Activated B cell treated with CpG ODN at 0.5 μM for 24 hours (primary cell): ENCODE measurements at regions not wholly inside any gene's neighbourhood (a gene's known extent, or its start where the extent isn't known, plus 50 kb on each side); places are given as distances from the start of the nearest gene placed in this dataset.

Experiments
- ATAC-seq: fragments of 200-7000 bp; cut with Tn5 transposase; one replicate; pipeline ENCODE4 v1.10.0; 2021; ENCODE audit warnings: low read depth, mild to moderate bottlenecking, moderate library complexity
- CTCF ChIA-PET: fragments of 350-600 bp; sonication (Branson Sonifier 250); formaldehyde crosslinking; loops from one replicate; lab custom pipeline; 2021; ENCODE audit warnings: antibody characterized with exemption; lab: Charles Lee
- POLR2A ChIA-PET: fragments of 350-600 bp; sonication (Branson Sonifier 250); formaldehyde crosslinking; loops from one replicate; lab custom pipeline; 2021; ENCODE audit warnings: antibody characterized with exemption; lab: Charles Lee
- DNase-seq: peaks from one replicate; pipeline ENCODE4 v3.0.0; 2022
- H3K27ac Mint-ChIP-seq: one replicate; pipeline ENCODE4 v1.8.0; 2020; ENCODE audit warnings: mixed read lengths
- H3K27me3 Mint-ChIP-seq: one replicate; pipeline ENCODE4 v1.8.0; 2021; ENCODE audit warnings: mixed read lengths
- H3K36me3 Mint-ChIP-seq: one replicate; pipeline ENCODE4 v1.8.0; 2021; ENCODE audit warnings: low read depth, mixed read lengths
- H3K4me1 Mint-ChIP-seq: one replicate; pipeline ENCODE4 v1.8.0; 2021; ENCODE audit warnings: mixed read lengths
- H3K4me3 Mint-ChIP-seq: one replicate; pipeline ENCODE4 v1.8.0; 2020; ENCODE audit warnings: mild to moderate bottlenecking, mixed read lengths
- H3K9me3 Mint-ChIP-seq: one replicate; pipeline ENCODE4 v1.8.0; 2020; ENCODE audit warnings: mixed read lengths
- intact Hi-C: fragments of 100-400 bp; cut with micrococcal nuclease; formaldehyde crosslinking; loops from one replicate; pipeline ENCODE4 v1.15.1; 2024
- TF ChIP-seq, protein P1 (sequence below): fragments of 200-600 bp; IDR thresholded peaks from one replicate; pipeline ENCODE4 v1.8.0; 2022; ENCODE audit warnings: antibody characterized with exemption, mild to moderate bottlenecking

DNA sequence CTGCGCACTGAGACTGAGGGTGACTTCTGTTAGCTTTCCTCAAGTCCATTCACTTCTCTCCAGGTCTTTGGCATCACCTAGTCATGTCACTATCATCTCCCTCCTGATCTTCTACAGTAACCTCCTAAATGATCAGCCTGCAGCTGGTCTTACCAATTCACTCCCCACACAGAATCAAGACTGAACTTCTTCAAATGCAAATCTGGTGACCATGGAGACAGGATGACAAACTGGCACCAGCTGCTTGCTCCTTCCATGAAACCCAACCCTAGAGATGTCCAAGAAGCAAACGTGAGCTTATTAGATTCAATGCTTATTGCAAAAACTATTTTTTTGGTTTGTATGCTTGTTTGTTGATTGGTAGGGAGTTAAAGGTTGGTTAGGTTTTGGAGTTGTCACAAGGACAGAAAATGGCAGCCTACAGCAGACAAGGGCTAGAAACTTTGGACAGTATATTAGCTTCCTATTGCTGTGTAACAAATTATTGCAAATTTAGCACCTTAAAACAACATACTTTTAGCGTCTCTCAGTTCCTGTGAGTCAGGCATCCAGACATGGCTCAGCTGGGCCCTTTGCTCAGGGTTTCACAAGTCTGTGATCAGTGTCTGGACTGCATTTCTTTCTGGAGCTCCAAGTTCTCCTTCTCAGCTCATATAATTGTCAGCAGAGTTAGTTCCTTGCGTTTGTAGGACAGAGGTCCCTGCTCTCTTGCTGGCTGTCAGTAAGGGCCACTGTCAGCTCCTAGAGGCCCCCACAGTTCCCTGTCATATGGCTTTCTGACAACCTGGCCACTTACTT lies 53.3 kb upstream of the GJA8 start:
- TF ChIP-seq, protein P1, sequence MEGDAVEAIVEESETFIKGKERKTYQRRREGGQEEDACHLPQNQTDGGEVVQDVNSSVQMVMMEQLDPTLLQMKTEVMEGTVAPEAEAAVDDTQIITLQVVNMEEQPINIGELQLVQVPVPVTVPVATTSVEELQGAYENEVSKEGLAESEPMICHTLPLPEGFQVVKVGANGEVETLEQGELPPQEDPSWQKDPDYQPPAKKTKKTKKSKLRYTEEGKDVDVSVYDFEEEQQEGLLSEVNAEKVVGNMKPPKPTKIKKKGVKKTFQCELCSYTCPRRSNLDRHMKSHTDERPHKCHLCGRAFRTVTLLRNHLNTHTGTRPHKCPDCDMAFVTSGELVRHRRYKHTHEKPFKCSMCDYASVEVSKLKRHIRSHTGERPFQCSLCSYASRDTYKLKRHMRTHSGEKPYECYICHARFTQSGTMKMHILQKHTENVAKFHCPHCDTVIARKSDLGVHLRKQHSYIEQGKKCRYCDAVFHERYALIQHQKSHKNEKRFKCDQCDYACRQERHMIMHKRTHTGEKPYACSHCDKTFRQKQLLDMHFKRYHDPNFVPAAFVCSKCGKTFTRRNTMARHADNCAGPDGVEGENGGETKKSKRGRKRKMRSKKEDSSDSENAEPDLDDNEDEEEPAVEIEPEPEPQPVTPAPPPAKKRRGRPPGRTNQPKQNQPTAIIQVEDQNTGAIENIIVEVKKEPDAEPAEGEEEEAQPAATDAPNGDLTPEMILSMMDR, result no peak
- Mint-ChIP-seq H3K9me3 (no peaks in the 10 kb centered on the region), H3K27ac (no peak overlapping the region), H3K36me3 (no peaks in the 10 kb centered on the region), H3K4me3 (no peak overlapping the region), H3K4me1 (no peaks in the 10 kb centered on the region), H3K27me3 (peaks cover 12% of the 10 kb centered on the region)
- CTCF ChIA-PET, result no interaction called here
- ATAC-seq (no peak), DNase-seq (no peak)
- intact Hi-C loops, result no loop called here
- POLR2A ChIA-PET, result no interaction called here

DNA sequence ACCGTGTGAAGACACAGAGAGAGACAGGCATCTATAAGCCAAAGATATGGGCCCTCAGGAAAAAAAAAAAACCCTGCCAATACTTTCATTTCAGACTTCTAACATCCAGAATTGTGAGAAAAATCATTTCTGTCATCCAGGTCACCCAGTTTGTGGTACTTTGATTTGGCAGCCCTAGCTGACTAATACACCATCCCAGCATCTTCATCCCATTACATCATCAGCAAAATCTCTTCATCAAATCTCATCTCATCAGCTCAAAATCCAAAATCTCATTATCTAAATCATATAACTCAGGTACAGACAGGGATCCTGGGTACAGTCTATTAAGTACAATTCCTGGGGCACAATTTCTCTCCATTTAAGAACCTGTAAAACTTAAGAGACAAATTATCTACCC lies 51.9 kb upstream of the GJA8 start:
- ATAC-seq (no peak), DNase-seq (no peak)
- H3K27me3 Mint-ChIP-seq, result peaks cover 14% of the 10 kb centered on the region
- H3K9me3 Mint-ChIP-seq, result no peaks in the 10 kb centered on the region
- ChIA-PET POLR2A (no interaction called here), CTCF (no interaction called here)
- intact Hi-C loops, result no loop called here
- no peak overlapping the region for H3K27ac Mint-ChIP-seq
- no peaks in the 10 kb centered on the region for H3K36me3 Mint-ChIP-seq
- no peak overlapping the region for H3K4me3 Mint-ChIP-seq
- TF ChIP-seq, protein P1, result no peak
- H3K4me1 Mint-ChIP-seq, result no peaks in the 10 kb centered on the region

DNA sequence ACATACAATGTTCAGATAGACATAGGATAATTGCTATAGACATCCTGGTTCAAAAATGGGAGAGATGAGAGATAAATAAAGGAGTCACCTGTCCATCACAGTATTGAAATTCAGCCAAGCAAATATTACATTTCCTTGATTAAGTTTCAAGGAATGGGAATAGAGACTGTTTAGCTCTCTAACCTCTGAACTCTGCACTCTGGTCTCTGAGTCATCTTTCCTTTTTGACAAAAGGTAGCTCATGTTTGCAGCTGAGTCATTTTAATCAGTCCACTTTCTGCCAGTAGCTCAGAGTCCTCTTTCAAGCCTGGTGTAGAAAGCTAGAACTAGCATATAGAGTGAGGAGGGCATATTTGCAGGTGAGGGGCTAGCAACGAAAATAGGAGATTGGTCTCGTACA lies 51.4 kb upstream of the GJA8 start:
- DNase-seq (no peak), ATAC-seq (no peak)
- intact Hi-C loops, result no loop called here
- ChIA-PET POLR2A (no interaction called here), CTCF (no interaction called here)
- H3K4me3 Mint-ChIP-seq, result no peak overlapping the region
- H3K27ac Mint-ChIP-seq, result no peak overlapping the region
- no peaks in the 10 kb centered on the region for H3K36me3 Mint-ChIP-seq
- TF ChIP-seq, protein P1, result no peak
- H3K27me3 Mint-ChIP-seq, result peaks cover 18% of the 10 kb centered on the region
- H3K9me3 Mint-ChIP-seq, result no peaks in the 10 kb centered on the region
- H3K4me1 Mint-ChIP-seq, result no peaks in the 10 kb centered on the region

DNA sequence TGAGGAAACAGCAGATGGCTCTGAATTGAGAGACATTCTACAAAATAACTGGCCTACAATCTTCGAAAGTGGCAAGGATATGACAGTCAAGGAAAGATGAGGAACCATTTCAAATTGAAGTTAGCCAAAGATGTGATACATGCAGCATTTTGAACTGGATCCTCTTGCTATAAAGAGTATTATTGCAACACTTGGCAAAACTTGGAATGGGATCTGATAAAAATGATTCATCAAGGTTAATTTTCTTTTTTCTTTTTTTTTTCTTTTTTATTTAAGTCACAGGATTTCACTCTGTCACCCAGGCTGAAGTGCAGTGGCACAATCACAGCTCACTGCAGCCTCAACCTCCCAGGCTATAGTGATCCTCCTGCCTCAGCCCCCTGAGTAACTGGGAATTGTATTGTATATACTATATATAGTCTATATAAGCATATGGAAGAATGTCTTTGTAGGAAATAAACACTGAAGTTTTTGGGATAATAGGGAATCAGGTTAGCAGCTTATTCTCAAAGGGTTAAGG lies 49.8 kb upstream of the GJA8 start:
- TF ChIP-seq, protein P1, result no peak
- Mint-ChIP-seq H3K27me3 (peaks cover 30% of the 10 kb centered on the region), H3K4me3 (no peak overlapping the region), H3K9me3 (no peaks in the 10 kb centered on the region), H3K27ac (no peak overlapping the region), H3K36me3 (no peaks in the 10 kb centered on the region), H3K4me1 (no peaks in the 10 kb centered on the region)
- CTCF ChIA-PET, result no interaction called here
- DNase-seq (no peak), ATAC-seq (no peak)
- POLR2A ChIA-PET, result no interaction called here
- intact Hi-C loops, result no loop called here
